ENCODE measurements at regions not wholly inside any gene's neighbourhood (a gene's known extent, or its start where the extent isn't known, plus 50 kb on each side); places are given as distances from the start of the nearest gene placed in this dataset.
"Not testable (repeated sequence)": the region's sequence is repeated elsewhere in the genome, so short reads cannot be mapped to it uniquely, and the experiment has no call there.

DNA sequence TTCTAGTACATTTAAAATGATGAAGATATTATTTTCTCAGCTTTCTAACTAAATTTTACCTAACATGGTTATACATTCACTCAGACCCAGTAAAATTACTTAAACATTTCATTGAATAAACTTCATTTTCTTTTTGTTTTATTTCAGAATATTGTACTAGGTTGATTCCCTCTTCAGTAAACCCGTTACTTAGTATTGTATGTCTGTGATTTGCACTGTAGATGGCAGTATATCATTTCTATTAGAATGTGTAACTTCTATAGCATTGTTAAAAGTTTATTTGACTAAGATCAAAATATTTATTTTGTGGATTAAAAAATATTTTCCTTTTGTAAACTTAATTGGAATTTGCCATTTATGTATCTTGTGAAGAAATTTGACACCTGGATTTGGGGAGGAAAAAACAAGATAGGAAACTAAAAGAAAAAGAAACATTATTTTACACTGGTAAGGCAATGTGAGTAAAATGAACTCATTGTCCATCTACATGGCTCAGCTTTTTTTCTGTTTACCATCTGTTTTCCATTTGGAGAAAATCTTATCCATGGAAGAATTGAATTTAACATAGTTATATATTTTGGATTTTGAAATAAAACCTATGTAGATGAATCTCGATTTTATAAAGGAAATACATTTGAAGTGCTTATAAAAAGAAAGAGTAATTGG is 145.6 kb upstream of the METTL14 start:
- not testable (repeated sequence) for TF ChIP-seq YY1 (IDR thresholded peaks at IDR 0.05; ENCODE audit: insufficient read depth, insufficient read length); ZNF274 (IDR thresholded peaks at IDR 0.05; ENCODE audit: low read depth, low read length); SUZ12 (IDR thresholded peaks at IDR 0.05; ENCODE audit: extremely low read depth, insufficient read depth, insufficient read length)
